HG02973 (cell line): ENCODE measurements at regions not wholly inside any gene's neighbourhood (a gene's known extent, or its start where the extent isn't known, plus 50 kb on each side); places are given as distances from the start of the nearest gene placed in this dataset.
A peak's percentile ranks its signal among the peaks of the same experiment; 100 is the strongest.

ENCODE experiments used
- ATAC-seq: cut with Tn5 transposase; IDR thresholded peaks from one replicate; pipeline ENCODE4 v1.9.1; 2021; ENCODE audit warnings: moderate library complexity; ENCODE audit not compliant: unreplicated experiment

GRCh38 chr5:61894046-61894445 lies 412.0 kb upstream of the KIF2A start:
- ATAC-seq: no peak

DNA sequence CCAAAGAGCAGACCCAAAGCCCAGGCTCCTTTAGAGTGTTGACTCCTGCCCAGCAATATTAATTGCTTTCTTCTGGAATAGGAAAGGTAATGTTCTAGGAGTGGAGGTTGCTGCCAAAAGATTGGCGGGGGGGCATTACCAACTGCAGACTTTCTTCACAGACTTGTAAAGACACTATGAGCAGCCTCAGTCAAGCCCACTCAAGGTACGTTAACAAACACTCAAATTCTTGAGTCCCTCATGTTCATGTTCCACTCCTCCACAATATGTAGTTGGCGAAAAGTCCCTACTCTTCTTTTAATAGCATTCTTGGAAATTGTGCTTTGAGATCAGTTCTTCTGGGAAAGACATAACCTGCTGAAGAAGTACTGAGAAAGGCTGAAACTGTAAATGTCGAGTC lies 409.2 kb upstream of the KIF2A start:
- no peak for ATAC-seq

- no peak for ATAC-seq
Observed at GRCh38 chr5:61897251-61897650, 408.8 kb upstream of the KIF2A start.

DNA sequence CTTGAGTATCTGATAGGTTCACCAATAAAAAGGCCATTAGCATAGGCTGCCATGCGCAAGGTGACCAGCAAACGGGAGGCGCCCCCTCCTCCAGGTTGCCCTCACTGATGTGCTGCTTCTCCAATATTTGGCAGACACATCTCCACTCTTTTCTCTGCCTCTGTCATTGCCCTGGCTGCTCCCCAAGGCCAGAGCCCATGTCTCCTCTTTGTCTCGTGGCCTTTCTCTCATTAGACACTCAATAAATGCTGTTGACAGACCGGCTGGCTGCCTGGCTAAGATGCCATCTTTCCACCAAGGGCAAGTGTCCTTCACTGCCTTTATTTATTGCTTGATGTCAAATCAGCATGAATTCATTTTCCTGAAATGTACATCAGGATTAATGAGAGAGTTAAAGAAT lies 404.0 kb upstream of the KIF2A start:
- ATAC-seq: no peak

GRCh38 chr5:61904730-61905129 lies 401.3 kb upstream of the KIF2A start:
- no peak for ATAC-seq

DNA sequence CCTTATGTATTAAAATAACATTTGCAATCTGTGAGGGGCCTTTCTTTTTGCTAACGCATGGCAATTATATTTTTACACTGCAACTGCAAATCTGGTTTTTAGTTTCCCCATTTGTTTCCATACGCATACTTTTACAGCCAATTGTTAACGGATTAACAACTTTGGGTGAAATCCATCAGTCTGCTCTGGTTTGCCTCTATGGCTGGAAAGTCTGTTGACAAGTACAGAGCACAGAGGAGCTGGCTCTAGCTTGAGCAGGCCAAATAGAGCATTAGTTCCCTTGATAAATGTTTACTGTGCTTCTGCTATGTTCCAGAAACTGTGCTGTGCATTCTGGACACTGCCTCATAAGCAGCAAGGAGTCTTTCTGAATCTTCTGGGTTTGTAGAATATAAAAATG lies 400.4 kb upstream of the KIF2A start:
- no peak for ATAC-seq

- no peak for ATAC-seq
Observed at GRCh38 chr5:61906820-61907219, 399.2 kb upstream of the KIF2A start.

GRCh38 chr5:61907995-61908394 lies 398.0 kb upstream of the KIF2A start:
- no peak for ATAC-seq

DNA sequence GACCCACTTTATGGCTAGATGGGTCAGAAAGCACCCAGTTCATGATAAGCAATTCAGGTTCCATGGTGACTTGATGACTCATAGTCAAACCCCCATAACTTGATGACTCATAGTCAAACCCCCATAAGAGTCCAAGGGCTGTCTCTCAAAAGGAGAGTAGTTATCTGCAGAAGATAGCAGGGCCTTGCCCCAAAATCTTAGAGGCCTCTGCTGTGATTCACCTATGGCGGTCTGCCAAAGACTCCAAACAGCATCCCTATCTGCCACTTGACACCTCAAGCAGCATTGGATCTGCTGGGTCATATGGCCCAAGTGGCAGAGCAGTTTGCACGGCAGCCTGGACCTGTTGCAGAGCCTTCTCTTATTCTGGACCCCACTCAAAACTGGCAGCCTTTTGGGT lies 395.2 kb upstream of the KIF2A start:
- ATAC-seq: no peak

DNA sequence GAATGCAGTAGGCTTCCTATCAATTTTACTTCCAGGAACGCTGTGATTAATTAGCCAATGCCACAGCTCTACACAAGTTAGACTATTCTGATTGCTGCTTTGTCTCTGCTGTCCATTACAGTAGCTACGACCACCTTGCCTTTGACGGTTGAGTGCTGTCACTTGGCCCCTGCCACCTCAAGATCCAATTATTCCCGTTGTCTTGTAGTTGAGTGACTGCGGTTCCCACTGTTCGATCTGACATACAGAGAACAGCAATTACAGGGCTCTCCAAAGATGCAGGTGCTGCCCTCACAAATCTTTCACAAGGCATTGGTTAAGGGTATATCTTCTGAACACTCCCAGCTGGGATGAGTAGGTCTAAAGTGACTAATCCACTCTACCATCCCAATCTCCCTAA lies 393.4 kb upstream of the KIF2A start:
- no peak for ATAC-seq

DNA sequence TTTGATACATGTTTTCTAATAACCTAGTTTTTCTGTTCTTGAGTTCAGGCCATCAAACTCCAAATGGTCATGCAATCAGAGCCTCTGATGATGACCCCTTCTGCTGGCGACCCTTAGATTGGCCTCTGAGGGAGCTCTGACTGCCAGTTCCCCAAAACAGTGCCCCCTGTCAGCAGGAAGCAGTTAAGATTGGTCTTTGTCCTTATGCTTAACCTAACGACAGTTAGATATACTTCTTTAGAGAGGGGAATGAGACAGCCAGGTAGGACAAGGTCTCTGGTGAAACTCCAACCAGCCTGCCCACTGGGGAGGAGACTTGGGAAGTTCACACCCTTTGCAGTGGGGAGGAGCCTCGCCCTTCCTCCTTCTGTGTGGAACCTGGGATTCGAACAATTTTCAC lies 390.4 kb upstream of the KIF2A start:
- no peak for ATAC-seq

DNA sequence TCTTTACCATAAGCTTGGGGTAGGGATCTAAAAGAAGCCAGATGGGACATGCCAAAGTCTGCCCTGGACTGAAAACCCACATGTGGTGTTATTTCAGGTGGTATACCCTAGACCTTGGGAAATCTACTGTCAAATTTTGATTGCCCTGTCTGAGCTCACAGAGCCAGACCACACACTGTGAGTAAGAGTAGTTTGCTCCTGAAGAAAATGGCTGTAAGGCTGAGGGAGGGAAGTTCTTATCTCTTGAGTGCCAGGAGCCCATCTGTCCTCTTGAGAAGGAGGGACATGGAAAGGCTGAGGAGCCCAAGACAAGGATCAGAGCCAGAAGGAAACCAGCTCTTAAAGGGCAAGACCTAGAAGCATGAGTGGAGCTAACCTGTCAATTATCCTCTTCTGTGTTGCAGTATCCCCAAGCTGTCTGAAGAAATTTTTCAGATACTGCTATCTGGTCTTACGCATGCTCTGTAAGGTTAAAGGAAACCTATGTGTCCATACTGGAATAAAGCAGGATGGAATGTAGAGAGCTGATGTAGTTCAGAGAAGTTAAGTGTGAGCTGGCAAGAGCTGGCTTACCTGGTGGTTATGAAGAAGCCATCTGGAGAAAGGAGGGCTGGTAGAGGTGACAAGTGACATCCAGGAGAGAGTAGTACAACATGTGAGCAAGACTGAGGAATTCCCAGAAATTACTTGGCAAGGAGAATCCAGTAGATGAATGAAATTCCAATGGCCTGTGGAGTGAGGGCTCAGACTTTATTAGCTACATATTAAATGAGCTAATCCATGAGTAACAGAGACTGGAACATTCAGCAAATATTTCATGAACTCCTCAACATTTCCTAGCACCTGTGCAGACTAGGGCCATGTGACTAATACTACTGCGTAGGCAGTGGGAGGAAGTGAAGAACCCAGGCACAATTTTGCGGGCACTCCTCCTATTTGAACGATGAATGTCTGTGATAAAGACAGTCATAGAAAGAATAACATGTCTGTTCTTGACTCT lies 389.1 kb upstream of the KIF2A start:
- ATAC-seq: no peak

DNA sequence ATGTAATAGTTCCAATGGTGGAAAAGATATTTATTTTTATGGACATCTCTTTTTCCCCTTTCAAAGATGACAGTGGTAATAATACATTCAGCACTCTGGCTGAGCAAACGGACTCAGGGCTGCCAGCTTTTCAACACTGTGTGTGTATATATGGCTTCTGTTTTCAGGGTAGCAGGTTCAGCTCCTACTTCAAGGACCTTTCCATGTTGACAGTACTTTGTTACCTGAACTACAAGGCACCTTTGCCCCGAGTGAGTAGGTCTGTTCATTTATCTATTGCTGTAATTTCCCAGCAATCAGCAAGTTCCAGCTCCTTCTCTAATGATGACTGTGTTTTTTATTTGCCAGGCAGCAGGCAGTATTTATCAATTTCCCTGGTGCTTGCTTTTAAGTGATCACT lies 387.4 kb upstream of the KIF2A start:
- ATAC-seq: no peak

DNA sequence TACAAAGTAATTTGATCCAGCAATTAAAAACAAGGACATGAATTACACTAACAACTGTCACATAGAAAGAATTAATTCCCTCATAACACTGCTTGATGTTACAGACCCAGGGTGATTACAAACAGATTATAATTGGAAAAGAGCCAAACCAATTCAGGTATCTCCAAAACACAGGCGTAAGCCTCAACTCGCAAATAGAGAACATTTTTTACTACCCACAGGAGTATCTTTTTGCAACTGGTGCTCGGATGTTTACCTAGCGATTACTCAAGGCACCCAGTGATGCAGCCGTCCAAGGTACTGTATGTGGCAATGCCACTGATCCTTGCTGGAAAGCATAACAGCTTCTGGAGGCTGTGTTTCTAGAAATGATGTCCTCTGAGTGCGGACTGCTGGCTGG lies 386.1 kb upstream of the KIF2A start:
- no peak for ATAC-seq

GRCh38 chr5:61924251-61924650 lies 381.8 kb upstream of the KIF2A start:
- ATAC-seq: no peak

GRCh38 chr5:61926911-61927310 lies 379.1 kb upstream of the KIF2A start:
- no peak for ATAC-seq

DNA sequence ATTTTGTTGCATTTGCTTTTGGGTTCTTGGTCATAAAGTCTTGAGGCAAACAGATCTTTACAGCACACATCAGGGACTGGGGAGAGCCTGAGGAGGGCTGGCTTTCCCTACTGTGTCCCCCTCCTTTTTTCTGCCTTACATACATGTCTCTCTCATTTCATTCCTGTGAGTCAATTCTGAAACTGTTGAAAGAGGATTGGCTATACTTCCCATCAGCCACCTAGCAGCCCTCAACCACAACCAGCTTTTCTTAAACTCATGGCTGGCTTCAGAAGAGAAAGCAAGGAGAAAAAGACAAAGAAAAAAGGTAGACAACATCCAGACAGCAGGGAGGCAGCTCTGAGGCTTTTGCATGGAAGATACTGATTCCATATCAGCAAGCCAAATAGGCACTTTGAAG lies 374.8 kb upstream of the KIF2A start:
- no peak for ATAC-seq

- ATAC-seq: peak; percentile 78
Observed at GRCh38 chr5:61933787-61934626, 372.0 kb upstream of the KIF2A start.

DNA sequence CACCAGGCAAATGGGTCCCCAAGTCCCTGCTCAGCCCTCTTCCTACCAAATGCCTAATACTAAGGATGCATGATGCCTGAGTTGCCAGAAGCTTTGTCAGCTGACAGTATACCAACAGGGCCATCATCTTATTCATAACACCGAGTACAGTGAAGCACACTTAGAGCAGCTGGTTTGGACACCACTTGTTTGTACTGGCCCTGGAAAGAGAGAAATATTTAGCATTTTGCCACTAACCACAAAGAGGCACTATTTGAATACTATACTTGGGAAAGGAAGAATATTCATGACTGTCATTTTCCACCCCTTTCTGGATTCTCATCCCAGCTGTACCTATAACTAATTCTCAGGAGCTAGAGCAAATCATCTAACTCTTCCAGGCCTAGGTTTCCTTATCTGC lies 364.4 kb upstream of the KIF2A start:
- ATAC-seq: no peak

- ATAC-seq: no peak
Observed at GRCh38 chr5:61942462-61943049, 363.4 kb upstream of the KIF2A start.

GRCh38 chr5:61943713-61944112 lies 362.3 kb upstream of the KIF2A start:
- ATAC-seq: no peak

DNA sequence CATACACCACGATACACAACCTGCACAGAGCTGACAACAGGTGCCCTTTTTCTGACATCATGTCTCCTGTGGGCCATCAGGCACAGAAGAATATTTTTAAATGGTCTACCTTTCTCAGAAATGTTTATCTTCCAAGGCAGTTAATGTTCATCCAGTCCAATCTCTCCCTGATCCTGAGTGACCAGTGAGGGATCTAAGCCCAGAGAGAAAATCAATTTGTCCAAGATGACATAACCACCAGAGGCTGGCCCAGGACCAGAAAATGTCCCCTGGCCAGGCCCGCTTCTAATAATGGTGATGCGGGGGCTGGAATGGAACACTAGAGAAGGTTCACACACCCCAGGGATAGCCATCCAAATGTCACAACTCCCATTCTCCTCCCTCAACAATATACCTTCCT lies 357.9 kb upstream of the KIF2A start:
- no peak for ATAC-seq
